ENCODE measurements at regions not wholly inside any gene's neighbourhood (a gene's known extent, or its start where the extent isn't known, plus 50 kb on each side); places are given as distances from the start of the nearest gene placed in this dataset.

DNA sequence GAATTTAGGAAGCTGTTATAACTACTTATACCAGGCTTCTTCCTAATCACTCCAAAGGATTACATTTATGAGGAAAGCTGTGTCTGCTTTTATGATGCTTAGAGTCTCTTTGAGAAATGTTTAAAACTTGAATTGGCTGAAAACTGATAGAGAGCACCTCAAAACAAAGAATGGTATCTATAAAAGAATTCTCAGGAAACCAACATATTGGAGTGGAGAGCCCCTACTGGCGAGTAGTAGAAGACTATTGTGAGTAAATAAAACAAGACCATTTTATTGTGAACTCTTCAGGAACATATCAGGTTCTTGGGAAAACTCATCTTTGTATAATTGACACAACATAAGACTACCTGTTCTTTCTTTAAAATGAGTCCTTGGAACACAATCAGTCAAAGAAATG lies 578.6 kb downstream of the RERGL start:
- TF ChIP-seq, protein P1, sequence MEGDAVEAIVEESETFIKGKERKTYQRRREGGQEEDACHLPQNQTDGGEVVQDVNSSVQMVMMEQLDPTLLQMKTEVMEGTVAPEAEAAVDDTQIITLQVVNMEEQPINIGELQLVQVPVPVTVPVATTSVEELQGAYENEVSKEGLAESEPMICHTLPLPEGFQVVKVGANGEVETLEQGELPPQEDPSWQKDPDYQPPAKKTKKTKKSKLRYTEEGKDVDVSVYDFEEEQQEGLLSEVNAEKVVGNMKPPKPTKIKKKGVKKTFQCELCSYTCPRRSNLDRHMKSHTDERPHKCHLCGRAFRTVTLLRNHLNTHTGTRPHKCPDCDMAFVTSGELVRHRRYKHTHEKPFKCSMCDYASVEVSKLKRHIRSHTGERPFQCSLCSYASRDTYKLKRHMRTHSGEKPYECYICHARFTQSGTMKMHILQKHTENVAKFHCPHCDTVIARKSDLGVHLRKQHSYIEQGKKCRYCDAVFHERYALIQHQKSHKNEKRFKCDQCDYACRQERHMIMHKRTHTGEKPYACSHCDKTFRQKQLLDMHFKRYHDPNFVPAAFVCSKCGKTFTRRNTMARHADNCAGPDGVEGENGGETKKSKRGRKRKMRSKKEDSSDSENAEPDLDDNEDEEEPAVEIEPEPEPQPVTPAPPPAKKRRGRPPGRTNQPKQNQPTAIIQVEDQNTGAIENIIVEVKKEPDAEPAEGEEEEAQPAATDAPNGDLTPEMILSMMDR (IDR thresholded peaks at IDR 0.05) = no peak
- no peak for TF ChIP-seq POLR2A (IDR thresholded peaks at IDR 0.05)

Measured in Peyer's patch (tissue), 4 donors.